HUES64 (cell line): ENCODE measurements at regions not wholly inside any gene's neighbourhood (a gene's known extent, or its start where the extent isn't known, plus 50 kb on each side); places are given as distances from the start of the nearest gene placed in this dataset.
"Not testable (repeated sequence)": the region's sequence is repeated elsewhere in the genome, so short reads cannot be mapped to it uniquely, and the experiment has no call there.

ENCODE experiments used
- H3K27ac ChIP-seq: 2 replicates; pipeline ENCODE4 v1.7.0; 2013; ENCODE audit warnings: low read depth, low read length, inconsistent platforms
- H3K27me3 ChIP-seq: 2 replicates; pipeline ENCODE4 v1.6.1; 2013; ENCODE audit warnings: mild to moderate bottlenecking, low read length; ENCODE audit not compliant: insufficient read depth
- H3K36me3 ChIP-seq: 2 replicates; pipeline ENCODE4 v1.6.1; 2013; ENCODE audit warnings: mild to moderate bottlenecking, low read length; ENCODE audit not compliant: insufficient read depth
- H3K4me1 ChIP-seq: 2 replicates; pipeline ENCODE4 v1.6.1; 2013; ENCODE audit warnings: mild to moderate bottlenecking, low read length, moderate library complexity; ENCODE audit not compliant: insufficient read depth
- H3K4me3 ChIP-seq: 2 replicates; pipeline ENCODE4 v1.5.1; 2013; ENCODE audit warnings: mild to moderate bottlenecking, low read length, moderate library complexity
- H3K9ac ChIP-seq: 2 replicates; pipeline ENCODE4 v1.6.1; 2013; ENCODE audit warnings: mild to moderate bottlenecking, low read depth, low read length
- H3K9me3 ChIP-seq: 2 replicates; pipeline ENCODE4 v1.6.1; 2013; ENCODE audit warnings: low read depth, low read length; ENCODE audit not compliant: insufficient read depth
- WGBS: fragments of 150-250, 120-280 bp; methylation state at CpG from one replicate; pipeline ENCODE4 v1.1.7; 2013; ENCODE audit warnings: missing lambda C conversion rate; 5-methylcytosine and 5-hydroxymethylcytosine counted together

- Histone ChIP-seq H3K4me3 (no peak overlapping the region), H3K9me3 (peaks cover 29% of the 10 kb centered on the region), H3K36me3 (peaks cover 5% of the 10 kb centered on the region; the same call in 1 of the 2 replicates), H3K27ac (no peak overlapping the region), H3K27me3 (no peaks in the 10 kb centered on the region), H3K4me1 (peaks cover 16% of the 10 kb centered on the region; the same call in 1 of the 2 replicates), H3K9ac (no peak overlapping the region)
- WGBS = 59% methylated on average over 4 of the region's 4 CpGs
Observed at GRCh38 chr1:193927550-193927949, 741.1 kb upstream of the B3GALT2 start.

GRCh38 chr1:193926956-193927355, 740.5 kb upstream of the B3GALT2 start:
- H3K4me1 ChIP-seq = peaks cover 16% of the 10 kb centered on the region; the same call in 1 of the 2 replicates
- no peak overlapping the region for H3K9ac ChIP-seq
- peaks cover 5% of the 10 kb centered on the region; the same call in 1 of the 2 replicates for H3K36me3 ChIP-seq
- no peaks in the 10 kb centered on the region for H3K27me3 ChIP-seq
- WGBS = 95% methylated on average over 7 of the region's 7 CpGs
- H3K9me3 ChIP-seq = peaks cover 29% of the 10 kb centered on the region
- no peak overlapping the region for H3K4me3 ChIP-seq
- no peak overlapping the region for H3K27ac ChIP-seq

DNA sequence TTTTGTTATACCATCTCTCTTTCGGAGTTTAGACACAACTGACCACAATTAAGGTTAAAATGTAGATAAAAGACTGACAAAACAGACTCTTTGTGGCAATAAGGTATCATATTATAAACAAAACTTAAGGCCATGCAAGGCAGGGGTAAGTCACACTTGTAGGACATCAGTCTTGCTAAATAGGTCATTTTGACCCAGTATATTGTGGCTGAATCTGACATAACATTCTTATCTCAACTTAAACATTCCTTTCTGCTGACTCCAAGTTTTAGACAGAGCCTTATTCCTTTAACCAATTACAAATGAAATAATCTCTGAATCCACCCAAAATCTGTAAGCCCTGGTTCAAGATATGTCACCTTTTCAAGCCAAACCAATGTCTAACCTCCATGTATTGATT, 733.4 kb upstream of the B3GALT2 start:
- H3K27me3 ChIP-seq = no peaks in the 10 kb centered on the region
- no peak overlapping the region for H3K4me3 ChIP-seq
- 86% methylated on average over 1 of the region's 1 CpG for WGBS
- H3K9ac ChIP-seq = no peak overlapping the region
- no peaks in the 10 kb centered on the region for H3K9me3 ChIP-seq
- no peaks in the 10 kb centered on the region for H3K36me3 ChIP-seq
- H3K27ac ChIP-seq = no peak overlapping the region
- peaks cover 14% of the 10 kb centered on the region; the same call in 1 of the 2 replicates for H3K4me1 ChIP-seq

DNA sequence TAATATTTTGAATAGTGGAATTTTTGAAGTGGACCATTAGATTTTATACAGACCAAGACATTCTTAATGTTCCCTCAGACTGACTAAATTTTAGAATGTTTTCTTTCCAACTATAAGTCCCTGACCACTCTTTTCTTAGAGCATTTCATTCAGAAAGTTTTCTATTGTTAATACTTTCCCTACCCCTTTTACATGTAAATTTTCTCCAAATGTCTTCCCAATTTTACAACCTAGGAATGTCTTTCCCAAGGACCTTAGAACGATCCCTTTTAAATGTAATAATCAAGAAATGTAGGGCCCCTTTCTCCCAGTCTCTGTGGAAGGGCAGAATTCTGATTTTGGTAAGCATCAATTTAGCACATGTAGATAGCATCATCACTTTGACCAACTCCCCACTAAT, 730.0 kb upstream of the B3GALT2 start:
- H3K36me3 ChIP-seq = no peaks in the 10 kb centered on the region
- H3K9ac ChIP-seq = no peak overlapping the region
- peaks cover 14% of the 10 kb centered on the region; the same call in 1 of the 2 replicates for H3K4me1 ChIP-seq
- H3K9me3 ChIP-seq = no peaks in the 10 kb centered on the region
- peak overlapping the region; percentile 0; the same call in 1 of the 2 replicates for H3K27ac ChIP-seq
- no peak overlapping the region for H3K4me3 ChIP-seq
- no peaks in the 10 kb centered on the region for H3K27me3 ChIP-seq
- WGBS = no CpG with 5 or more reads among the region's 1 CpG

DNA sequence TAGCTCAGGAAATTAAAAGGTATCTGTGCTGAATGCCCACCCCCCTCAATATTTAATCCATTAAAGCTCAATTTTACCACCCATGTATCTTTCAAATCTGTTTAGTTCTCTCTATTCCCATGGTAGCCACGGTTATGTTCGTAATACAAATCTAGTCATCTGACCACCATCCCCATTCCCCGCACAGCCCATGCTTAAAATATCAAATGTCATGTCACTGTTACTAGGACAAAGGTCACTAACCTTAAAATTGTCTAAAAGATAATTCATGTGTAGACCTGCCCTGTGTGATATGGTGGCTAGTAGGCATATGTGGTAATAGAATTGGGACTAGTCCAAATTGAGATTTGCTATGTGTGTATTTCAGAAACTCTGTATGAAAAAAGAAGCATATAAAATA, 728.5 kb upstream of the B3GALT2 start:
- no peaks in the 10 kb centered on the region for H3K36me3 ChIP-seq
- WGBS = 91% methylated on average over 3 of the region's 3 CpGs

GRCh38 chr1:193909406-193910082, 723.1 kb upstream of the B3GALT2 start:
- H3K27me3 ChIP-seq = no peaks in the 10 kb centered on the region
- H3K9me3 ChIP-seq = no peaks in the 10 kb centered on the region
- H3K4me1 ChIP-seq = no peaks in the 10 kb centered on the region
- H3K9ac ChIP-seq = no peak overlapping the region
- no peak overlapping the region for H3K27ac ChIP-seq
- H3K36me3 ChIP-seq = no peaks in the 10 kb centered on the region
- H3K4me3 ChIP-seq = no peak overlapping the region
- WGBS = 75% methylated on average over 3 of the region's 7 CpGs

More for the DNA sequence above, 728.5 kb upstream of the B3GALT2 start:
- Histone ChIP-seq H3K27me3 (no peaks in the 10 kb centered on the region), H3K9ac (no peak overlapping the region), H3K9me3 (no peaks in the 10 kb centered on the region), H3K4me3 (no peak overlapping the region), H3K4me1 (peaks cover 14% of the 10 kb centered on the region; the same call in 1 of the 2 replicates), H3K27ac (no peak overlapping the region)

- Histone ChIP-seq H3K4me1 (no peaks in the 10 kb centered on the region), H3K27ac (no peak overlapping the region), H3K9me3 (no peaks in the 10 kb centered on the region), H3K27me3 (no peaks in the 10 kb centered on the region), H3K4me3 (no peak overlapping the region), H3K36me3 (no peaks in the 10 kb centered on the region), H3K9ac (no peak overlapping the region)
- WGBS = 91% methylated on average over 5 of the region's 5 CpGs
Observed at GRCh38 chr1:193905288-193906085, 719.1 kb upstream of the B3GALT2 start.

DNA sequence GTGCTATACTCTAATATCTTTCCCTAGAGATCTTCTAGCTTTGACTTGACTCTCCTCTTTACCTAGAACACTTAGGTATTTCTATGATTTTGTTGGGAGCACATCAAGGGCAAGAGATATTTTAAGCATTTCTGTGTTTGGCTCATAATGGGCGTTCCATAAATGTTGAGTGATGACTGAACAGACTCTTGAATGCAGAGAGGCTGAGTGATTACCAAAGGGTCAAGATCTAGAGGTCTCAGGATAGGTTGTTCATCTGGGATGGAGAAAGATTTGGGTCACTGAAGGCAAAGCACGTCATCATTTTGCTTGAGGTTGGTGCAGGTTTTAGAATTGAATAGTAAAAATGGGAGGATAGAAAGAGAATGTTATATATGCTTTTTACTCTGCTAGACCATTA, 705.4 kb upstream of the B3GALT2 start:
- H3K36me3 ChIP-seq = no peaks in the 10 kb centered on the region
- no peak overlapping the region for H3K4me3 ChIP-seq
- H3K9ac ChIP-seq = no peak overlapping the region
- no peaks in the 10 kb centered on the region for H3K4me1 ChIP-seq
- H3K27ac ChIP-seq = no peak overlapping the region
- no peaks in the 10 kb centered on the region for H3K9me3 ChIP-seq
- no peaks in the 10 kb centered on the region for H3K27me3 ChIP-seq
- 88% methylated on average over 2 of the region's 2 CpGs for WGBS

GRCh38 chr1:193890935-193891334, 704.5 kb upstream of the B3GALT2 start:
- no peaks in the 10 kb centered on the region for H3K27me3 ChIP-seq
- H3K27ac ChIP-seq = no peak overlapping the region
- no peaks in the 10 kb centered on the region for H3K36me3 ChIP-seq
- H3K4me1 ChIP-seq = no peaks in the 10 kb centered on the region
- no peak overlapping the region for H3K9ac ChIP-seq
- no CpG with 5 or more reads among the region's 1 CpG for WGBS
- H3K9me3 ChIP-seq = no peaks in the 10 kb centered on the region
- H3K4me3 ChIP-seq = no peak overlapping the region

- Histone ChIP-seq H3K9me3 (no peaks in the 10 kb centered on the region), H3K27ac (no peak overlapping the region), H3K4me1 (no peaks in the 10 kb centered on the region), H3K27me3 (no peaks in the 10 kb centered on the region), H3K9ac (no peak overlapping the region), H3K36me3 (no peaks in the 10 kb centered on the region), H3K4me3 (no peak overlapping the region)
- WGBS = 94% methylated on average over 11 of the region's 11 CpGs
Observed at GRCh38 chr1:193884848-193885558, 698.6 kb upstream of the B3GALT2 start.

DNA sequence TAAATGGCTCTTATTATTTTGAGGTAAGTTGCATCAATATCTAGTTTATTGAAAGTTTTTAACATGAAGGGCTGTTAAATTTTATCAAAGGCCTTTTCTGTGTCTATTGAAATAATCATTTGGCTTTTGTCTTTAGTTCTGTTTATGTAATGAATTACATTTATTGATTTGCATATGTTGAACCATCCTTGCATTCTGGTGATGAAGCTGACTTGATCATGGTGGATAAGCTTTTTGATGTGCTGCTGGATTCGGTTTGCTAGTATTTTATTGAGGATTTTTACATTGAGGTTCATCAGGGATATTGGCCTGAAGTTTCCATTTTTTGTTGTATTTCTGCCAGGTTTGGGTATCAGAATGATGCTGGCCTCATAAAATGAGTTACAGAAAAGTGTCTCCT, 691.5 kb upstream of the B3GALT2 start:
- not testable (repeated sequence) for H3K9ac ChIP-seq, H3K27ac ChIP-seq, H3K4me3 ChIP-seq, H3K36me3 ChIP-seq, H3K4me1 ChIP-seq, H3K27me3 ChIP-seq, H3K9me3 ChIP-seq
- WGBS = 96% methylated on average over 1 of the region's 1 CpG
